ENCODE measurements at regions not wholly inside any gene's neighbourhood (a gene's known extent, or its start where the extent isn't known, plus 50 kb on each side); places are given as distances from the start of the nearest gene placed in this dataset.
"Not testable (repeated sequence)": the region's sequence is repeated elsewhere in the genome, so short reads cannot be mapped to it uniquely, and the experiment has no call there.

DNA sequence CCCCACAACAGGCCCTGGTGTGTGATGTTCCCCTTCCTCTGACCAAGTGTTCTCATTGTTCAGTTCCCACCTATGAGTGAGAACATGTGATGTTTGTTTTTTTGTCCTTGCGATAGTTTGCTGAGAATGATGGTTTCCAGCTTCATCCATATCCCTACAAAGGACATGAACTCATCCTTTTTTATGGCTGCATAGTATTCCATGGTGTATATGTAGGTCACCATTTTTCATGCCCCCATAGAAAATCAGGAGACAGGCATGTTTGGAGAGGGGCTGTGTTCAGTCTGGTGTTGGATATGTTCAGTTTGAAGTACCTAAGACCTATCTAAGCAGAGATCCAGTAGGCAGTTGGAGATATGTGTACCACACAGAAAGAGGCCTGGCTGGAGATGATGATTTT lies 111.2 kb downstream of the MTX3 start:
- H3K27ac Mint-ChIP-seq; H3K27me3 Mint-ChIP-seq; intact Hi-C loops (cut with micrococcal nuclease); H3K4me3 Mint-ChIP-seq; H3K36me3 Mint-ChIP-seq (ENCODE audit: low read depth); H3K9me3 Mint-ChIP-seq; H3K4me1 Mint-ChIP-seq (ENCODE audit: low read depth): not testable (repeated sequence)

DNA sequence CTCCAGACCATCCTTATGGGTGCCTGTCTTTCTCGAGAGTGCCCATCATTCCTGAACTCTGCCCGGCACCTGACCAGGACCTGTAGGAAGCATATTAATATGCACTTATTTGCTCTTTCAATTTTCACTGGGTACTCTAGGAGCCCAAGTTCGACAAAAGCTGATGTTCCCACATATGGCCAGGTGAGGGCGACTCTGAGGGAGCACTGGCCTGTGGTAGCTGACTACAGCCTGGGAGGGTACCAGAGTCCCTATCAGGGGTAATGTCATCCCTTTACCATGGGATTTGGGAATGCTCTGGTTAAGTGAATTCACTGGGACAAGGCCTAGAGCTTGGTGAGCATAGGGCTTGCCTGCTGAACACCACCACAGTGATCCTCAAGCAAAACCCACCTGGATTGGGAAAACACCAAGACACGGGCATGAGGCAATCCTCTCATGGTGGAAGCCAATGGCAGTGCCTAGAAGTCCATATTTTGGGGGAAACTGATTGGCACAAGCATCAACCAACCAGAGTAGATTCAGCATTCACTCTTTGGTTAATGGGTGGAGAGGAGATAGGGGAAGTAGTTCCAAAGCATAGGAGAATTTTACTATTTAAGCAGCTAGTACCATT lies 112.2 kb downstream of the MTX3 start:
- Mint-ChIP-seq H3K27ac (no peak overlapping the region), H3K4me3 (no peak overlapping the region), H3K36me3 (ENCODE audit: low read depth) (no peaks in the 10 kb centered on the region), H3K4me1 (ENCODE audit: low read depth) (no peaks in the 10 kb centered on the region), H3K9me3 (no peaks in the 10 kb centered on the region), H3K27me3 (peaks cover 4% of the 10 kb centered on the region)
- intact Hi-C loops (cut with micrococcal nuclease): loop anchor here (1.0 kb wide), 1 partner anchor 203 kb away; no protein-coding TSS in a partner anchor

DNA sequence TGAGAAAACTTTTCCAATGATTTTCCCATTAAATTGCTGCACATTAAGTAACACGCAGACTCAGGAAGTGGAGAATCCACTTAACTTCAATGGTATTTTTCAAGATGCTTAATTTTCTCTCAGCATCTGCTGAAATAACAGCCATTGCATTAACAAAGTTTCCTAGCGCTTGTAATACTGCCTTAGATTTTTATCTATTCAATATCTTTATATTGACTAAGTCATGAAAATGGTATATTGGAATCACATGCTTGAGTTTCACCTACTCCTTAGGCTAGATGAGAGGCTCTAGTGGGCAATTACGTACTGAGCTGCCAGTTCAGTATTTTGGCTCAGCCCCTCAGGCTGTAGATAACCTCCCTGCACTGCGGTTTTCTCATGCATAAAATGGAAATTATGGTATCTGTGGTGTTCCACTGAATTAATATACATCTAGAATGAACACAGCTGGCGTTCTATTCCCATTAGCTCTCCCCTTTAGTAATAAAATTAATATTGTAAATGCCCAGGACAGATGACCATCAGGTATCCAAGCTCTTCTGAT lies 112.9 kb downstream of the MTX3 start:
- no peaks in the 10 kb centered on the region for H3K36me3 Mint-ChIP-seq (ENCODE audit: low read depth)
- no peaks in the 10 kb centered on the region for H3K9me3 Mint-ChIP-seq
- intact Hi-C loops (cut with micrococcal nuclease): loop anchor here (1.0 kb wide), 1 partner anchor 204 kb away; no protein-coding TSS in a partner anchor
- H3K4me1 Mint-ChIP-seq (ENCODE audit: low read depth): no peaks in the 10 kb centered on the region
- H3K4me3 Mint-ChIP-seq: no peak overlapping the region
- H3K27me3 Mint-ChIP-seq: peaks cover 6% of the 10 kb centered on the region
- no peak overlapping the region for H3K27ac Mint-ChIP-seq

DNA sequence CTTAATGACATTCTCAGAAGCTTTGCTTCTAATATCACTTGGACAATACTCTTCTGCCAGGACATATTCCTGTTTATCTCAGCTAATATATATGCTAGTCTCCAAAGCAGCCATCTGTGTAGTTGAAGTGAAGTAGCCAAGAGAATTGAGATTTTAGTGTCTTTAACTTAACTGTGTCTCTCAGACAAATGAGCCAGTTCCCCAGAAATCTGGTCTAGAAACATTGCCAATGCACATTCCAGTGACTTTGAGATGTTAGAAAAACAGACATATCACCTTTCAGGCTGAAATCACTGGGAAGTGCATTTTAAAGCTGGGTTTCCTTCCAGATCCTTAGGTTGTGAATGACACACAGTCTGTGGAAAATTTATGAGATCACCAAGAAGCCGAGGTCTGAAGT lies 114.6 kb downstream of the MTX3 start:
- Mint-ChIP-seq H3K4me1 (ENCODE audit: low read depth) (no peaks in the 10 kb centered on the region), H3K4me3 (no peak overlapping the region)
- intact Hi-C loops (cut with micrococcal nuclease): no loop called here

DNA sequence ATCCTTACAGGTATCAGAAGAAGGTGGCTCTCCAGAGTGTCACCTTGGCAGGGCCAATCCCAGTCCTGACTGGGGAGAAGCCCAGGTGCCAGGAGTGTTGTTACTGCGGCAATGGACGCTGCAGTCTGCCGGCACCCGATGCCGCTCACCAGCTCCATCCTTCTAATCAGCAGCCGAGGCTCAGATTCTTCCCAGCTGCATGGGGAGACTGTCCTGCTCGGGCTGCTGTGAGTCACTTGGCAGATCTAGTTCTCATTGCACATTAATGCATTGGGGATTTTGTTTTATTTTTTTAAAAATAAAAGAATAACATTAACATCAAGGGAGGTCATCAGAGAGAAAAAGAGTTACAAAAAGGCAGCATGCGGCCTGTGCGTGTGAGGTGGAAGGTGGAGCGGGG lies 115.8 kb downstream of the MTX3 start:
- intact Hi-C loops (cut with micrococcal nuclease): no loop called here
- peaks cover 12% of the 10 kb centered on the region for H3K27me3 Mint-ChIP-seq
- H3K27ac Mint-ChIP-seq: no peak overlapping the region
- no peaks in the 10 kb centered on the region for H3K36me3 Mint-ChIP-seq (ENCODE audit: low read depth)
- no peaks in the 10 kb centered on the region for H3K9me3 Mint-ChIP-seq
- H3K4me1 Mint-ChIP-seq (ENCODE audit: low read depth): no peaks in the 10 kb centered on the region
- no peak overlapping the region for H3K4me3 Mint-ChIP-seq

More for the DNA sequence above, 114.6 kb downstream of the MTX3 start:
- Mint-ChIP-seq H3K27me3 (peaks cover 10% of the 10 kb centered on the region), H3K36me3 (ENCODE audit: low read depth) (no peaks in the 10 kb centered on the region), H3K9me3 (no peaks in the 10 kb centered on the region), H3K27ac (no peak overlapping the region)

DNA sequence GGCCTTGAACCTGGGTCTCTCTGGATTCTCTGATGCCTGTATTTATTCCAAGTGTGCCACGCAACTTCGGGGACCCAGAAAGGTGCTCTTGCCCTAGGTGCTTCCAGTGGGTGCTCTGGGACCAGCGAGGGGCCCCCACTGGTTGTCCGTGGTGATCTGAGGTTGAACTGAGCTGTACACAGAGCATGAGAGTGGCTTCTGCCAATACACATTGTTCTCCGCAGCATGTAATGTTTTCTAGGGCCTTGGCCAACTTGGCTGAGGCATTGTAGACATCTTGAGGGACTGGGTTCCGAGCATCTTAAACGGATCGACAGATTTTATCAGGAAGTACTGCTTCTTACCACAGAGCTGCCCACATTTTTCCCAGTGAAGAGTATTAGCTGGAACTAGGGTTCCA lies 117.9 kb downstream of the MTX3 start:
- intact Hi-C loops (cut with micrococcal nuclease): no loop called here
- no peaks in the 10 kb centered on the region for H3K36me3 Mint-ChIP-seq (ENCODE audit: low read depth)
- H3K4me1 Mint-ChIP-seq (ENCODE audit: low read depth): no peaks in the 10 kb centered on the region
- no peak overlapping the region for H3K4me3 Mint-ChIP-seq
- H3K27ac Mint-ChIP-seq: no peak overlapping the region
- no peaks in the 10 kb centered on the region for H3K9me3 Mint-ChIP-seq
- H3K27me3 Mint-ChIP-seq: peaks cover 14% of the 10 kb centered on the region

DNA sequence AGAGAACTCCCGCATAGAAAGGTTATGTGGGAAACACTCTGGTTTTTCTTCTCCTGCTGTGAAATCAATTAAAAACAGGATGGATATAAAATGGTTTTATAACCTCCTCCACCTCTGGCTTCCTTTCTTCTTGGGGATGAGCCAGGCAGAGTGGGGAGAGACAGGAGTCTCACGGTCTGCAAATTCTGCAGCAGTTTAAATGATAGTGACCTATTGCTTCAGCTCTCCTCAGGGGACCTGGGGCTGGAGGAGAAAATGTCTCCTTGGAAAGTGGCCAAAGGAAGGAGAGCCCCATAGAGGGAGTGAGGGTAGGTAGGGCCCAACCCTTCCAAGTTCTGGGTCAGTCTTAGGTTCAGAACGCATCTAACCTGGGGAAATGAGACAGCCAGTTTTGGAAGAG lies 118.8 kb downstream of the MTX3 start:
- H3K27ac Mint-ChIP-seq: no peak overlapping the region
- no peak overlapping the region for H3K4me3 Mint-ChIP-seq
- H3K4me1 Mint-ChIP-seq (ENCODE audit: low read depth): no peaks in the 10 kb centered on the region
- H3K9me3 Mint-ChIP-seq: no peaks in the 10 kb centered on the region
- no peaks in the 10 kb centered on the region for H3K36me3 Mint-ChIP-seq (ENCODE audit: low read depth)
- H3K27me3 Mint-ChIP-seq: peaks cover 13% of the 10 kb centered on the region
- intact Hi-C loops (cut with micrococcal nuclease): no loop called here

DNA sequence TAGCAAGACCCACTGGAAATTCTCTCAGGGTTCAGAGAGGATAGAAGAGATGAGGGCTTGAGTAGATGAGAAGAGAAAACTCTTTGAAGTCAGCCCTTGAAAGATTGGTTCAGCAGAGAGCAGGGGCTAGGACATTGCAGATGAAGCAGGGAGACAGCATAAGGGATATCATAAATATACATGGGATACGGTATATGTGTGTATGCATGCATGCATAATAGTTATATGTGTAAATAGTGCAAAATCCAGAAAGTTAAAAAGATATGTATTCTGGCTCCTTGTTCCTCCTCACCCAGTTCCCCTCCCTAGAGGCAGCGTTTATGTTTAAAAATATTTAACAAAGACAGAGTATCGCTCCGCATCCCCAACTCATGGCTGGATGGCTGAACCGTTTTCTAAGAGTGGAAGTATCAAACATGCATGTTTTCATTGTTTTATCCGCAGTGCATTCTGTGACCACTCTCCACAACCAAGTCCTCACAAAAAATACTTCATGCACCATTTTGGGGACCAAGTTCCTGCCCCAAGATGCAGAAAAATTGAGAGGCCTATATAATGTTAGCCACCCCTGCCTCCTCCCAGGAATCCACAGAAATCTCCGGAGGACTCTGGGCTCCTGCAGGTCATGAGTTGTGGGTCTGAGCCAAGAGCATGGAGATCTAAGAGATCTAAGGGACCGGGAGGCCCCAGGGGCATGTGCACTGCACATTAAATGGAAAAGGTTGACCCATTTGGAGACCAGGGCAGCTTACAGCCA lies 119.5 kb downstream of the MTX3 start:
- no peaks in the 10 kb centered on the region for H3K4me1 Mint-ChIP-seq (ENCODE audit: low read depth)
- H3K9me3 Mint-ChIP-seq: no peaks in the 10 kb centered on the region
- intact Hi-C loops (cut with micrococcal nuclease): no loop called here
- H3K36me3 Mint-ChIP-seq (ENCODE audit: low read depth): no peaks in the 10 kb centered on the region
- peaks cover 14% of the 10 kb centered on the region for H3K27me3 Mint-ChIP-seq
- no peak overlapping the region for H3K4me3 Mint-ChIP-seq
- no peak overlapping the region for H3K27ac Mint-ChIP-seq

DNA sequence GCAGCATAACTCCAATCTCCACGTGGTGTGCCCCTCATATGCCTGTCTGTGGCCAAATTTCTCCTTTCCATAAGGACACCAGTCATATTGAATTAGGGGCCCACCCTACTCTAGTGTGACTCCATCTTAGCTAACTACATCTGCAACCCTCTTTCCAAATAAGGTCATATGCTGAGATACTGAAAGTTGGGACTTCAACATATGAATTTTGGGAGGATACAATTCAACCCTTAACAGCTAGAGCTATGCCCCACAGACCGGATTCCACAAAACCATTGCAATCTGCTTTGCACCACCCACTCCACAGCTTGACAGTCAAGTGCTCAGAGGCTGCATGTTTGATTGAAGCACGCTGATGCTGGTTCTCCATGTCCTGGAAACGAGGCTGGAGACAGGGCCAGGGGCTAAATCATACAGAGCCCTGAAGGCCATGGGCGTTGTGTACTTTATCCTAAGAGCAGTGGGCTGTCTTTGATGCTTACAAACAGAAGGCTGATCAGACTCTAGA lies 122.8 kb downstream of the MTX3 start:
- peaks cover 11% of the 10 kb centered on the region for H3K27me3 Mint-ChIP-seq

DNA sequence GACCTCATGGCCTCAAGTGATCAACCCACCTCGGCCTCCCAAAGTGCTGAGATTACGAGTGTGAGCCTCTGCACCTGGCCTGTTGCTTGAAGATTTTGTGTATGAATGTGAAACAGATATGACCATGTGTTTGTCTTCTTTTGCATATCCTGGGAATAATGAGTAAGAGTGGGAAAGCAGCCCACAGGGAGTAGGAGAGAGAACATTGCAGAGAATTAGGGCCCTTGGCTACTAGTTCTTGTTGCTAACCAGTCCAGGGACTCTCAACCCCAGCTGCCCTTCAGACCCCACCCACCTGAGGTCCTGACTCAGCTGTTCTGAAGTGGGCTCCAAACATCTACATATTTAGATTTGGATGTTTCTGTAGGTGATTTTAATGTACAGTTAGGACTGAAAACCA lies 125.5 kb downstream of the MTX3 start:
- Mint-ChIP-seq H3K4me3 (no peak overlapping the region), H3K27me3 (peaks cover 7% of the 10 kb centered on the region), H3K36me3 (ENCODE audit: low read depth) (no peaks in the 10 kb centered on the region), H3K9me3 (no peaks in the 10 kb centered on the region), H3K27ac (no peak overlapping the region), H3K4me1 (ENCODE audit: low read depth) (no peaks in the 10 kb centered on the region)
- intact Hi-C loops (cut with micrococcal nuclease): no loop called here

More for the DNA sequence above, 122.8 kb downstream of the MTX3 start:
- no peak overlapping the region for H3K4me3 Mint-ChIP-seq
- H3K27ac Mint-ChIP-seq: no peak overlapping the region
- H3K9me3 Mint-ChIP-seq: no peaks in the 10 kb centered on the region
- H3K4me1 Mint-ChIP-seq (ENCODE audit: low read depth): no peaks in the 10 kb centered on the region
- no peaks in the 10 kb centered on the region for H3K36me3 Mint-ChIP-seq (ENCODE audit: low read depth)
- intact Hi-C loops (cut with micrococcal nuclease): no loop called here

DNA sequence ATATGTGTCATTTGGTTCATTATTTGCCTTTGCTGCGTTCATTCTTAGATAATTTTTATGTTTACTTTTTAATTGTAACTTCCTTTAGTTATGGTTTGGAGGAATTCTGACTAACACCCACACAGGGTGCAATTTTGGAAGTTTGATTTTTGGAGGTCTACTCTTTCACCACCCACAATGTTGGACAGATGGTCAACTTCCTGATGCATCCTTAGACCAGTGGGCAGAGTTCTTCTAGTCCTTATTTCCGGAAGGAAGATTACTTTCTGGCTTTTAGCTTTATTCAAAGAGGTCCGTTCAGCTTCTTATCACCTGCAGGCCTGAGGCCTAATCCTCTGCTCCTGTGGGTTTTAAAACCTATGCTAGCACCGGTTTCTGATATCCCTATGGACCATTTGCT lies 126.7 kb downstream of the MTX3 start:
- intact Hi-C loops (cut with micrococcal nuclease): loop anchor here (5.0 kb wide), 1 partner anchor 218 kb away; no protein-coding TSS in a partner anchor
- H3K27me3 Mint-ChIP-seq: peaks cover 10% of the 10 kb centered on the region
- H3K27ac Mint-ChIP-seq: no peak overlapping the region
- H3K36me3 Mint-ChIP-seq (ENCODE audit: low read depth): no peaks in the 10 kb centered on the region
- no peaks in the 10 kb centered on the region for H3K9me3 Mint-ChIP-seq
- no peak overlapping the region for H3K4me3 Mint-ChIP-seq
- H3K4me1 Mint-ChIP-seq (ENCODE audit: low read depth): no peaks in the 10 kb centered on the region

DNA sequence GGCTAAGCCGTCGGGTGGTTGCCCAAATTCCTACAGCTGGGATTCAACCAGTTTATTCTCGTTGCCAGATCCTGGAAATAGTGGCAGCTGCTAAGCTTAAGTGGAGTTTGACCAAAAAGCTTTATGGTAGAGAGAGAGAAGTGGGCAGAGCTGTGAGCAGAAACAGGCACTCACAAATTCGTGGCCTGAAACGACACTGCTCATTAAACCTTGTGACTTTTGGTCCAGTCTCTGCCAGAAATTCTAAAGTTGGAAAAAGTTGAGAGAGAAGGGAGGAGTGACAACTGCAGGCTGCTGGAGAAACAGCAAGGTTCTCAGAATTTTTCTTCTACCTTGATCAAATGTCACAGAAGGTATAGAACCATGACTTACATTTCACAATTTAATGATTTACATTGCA lies 131.5 kb downstream of the MTX3 start:
- H3K27me3 Mint-ChIP-seq: peaks cover 11% of the 10 kb centered on the region
- no peak overlapping the region for H3K4me3 Mint-ChIP-seq
- H3K27ac Mint-ChIP-seq: no peak overlapping the region
- H3K9me3 Mint-ChIP-seq: no peaks in the 10 kb centered on the region
- intact Hi-C loops (cut with micrococcal nuclease): no loop called here
- no peaks in the 10 kb centered on the region for H3K4me1 Mint-ChIP-seq (ENCODE audit: low read depth)
- no peaks in the 10 kb centered on the region for H3K36me3 Mint-ChIP-seq (ENCODE audit: low read depth)

DNA sequence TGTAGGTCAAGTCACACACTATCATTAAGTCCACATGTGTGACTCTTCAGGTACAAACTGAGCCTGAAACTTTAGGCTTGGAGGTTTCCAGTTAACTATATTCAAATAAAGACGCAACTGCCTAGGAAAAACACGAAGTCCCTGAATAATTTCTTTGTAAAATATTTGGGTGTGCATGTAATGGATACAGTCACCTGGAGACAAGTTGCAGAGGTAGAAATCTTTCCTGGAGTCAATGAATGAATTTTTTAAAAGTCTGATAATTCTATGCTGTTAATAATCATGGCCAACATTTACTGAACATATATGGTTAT lies 132.7 kb downstream of the MTX3 start:
- H3K27me3 Mint-ChIP-seq: peaks cover 13% of the 10 kb centered on the region
- H3K9me3 Mint-ChIP-seq: no peaks in the 10 kb centered on the region
- no peaks in the 10 kb centered on the region for H3K36me3 Mint-ChIP-seq (ENCODE audit: low read depth)
- no peak overlapping the region for H3K4me3 Mint-ChIP-seq
- no peaks in the 10 kb centered on the region for H3K4me1 Mint-ChIP-seq (ENCODE audit: low read depth)
- H3K27ac Mint-ChIP-seq: no peak overlapping the region
- intact Hi-C loops (cut with micrococcal nuclease): no loop called here

DNA sequence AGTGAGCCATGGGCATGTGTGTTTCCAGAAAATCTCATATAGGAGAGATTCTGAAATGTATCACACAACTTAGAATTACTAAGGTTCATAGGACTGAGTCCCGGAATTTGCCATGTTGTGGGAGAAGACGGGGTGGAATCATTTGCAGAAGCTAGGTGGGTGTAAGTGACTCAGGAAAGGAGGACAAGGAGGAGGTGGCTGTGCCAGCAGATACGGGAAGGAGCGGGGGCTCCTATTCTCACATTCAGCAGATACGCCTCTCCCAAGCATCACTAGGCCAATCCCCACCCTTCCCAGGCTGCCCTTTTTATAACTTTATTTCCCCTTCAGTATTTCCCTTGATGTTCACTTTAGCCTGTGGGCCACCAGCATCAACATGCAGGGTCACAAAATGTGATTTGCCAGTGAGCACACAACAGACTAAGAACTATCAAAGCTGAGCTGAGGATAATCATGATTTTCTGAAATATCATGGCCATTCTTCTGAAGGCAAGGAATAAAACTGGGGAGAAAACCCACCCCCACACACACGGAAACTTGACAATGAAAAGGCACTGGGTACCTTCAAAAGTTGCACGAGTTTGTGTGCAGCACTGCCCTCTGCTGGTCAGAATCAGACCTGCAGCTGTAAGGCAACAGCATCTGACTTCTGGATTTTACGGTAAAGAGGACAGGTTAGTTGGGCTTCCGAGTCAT lies 133.2 kb downstream of the MTX3 start:
- no peak overlapping the region for H3K4me3 Mint-ChIP-seq
- peaks cover 13% of the 10 kb centered on the region for H3K27me3 Mint-ChIP-seq
- no peak overlapping the region for H3K27ac Mint-ChIP-seq
- no peaks in the 10 kb centered on the region for H3K9me3 Mint-ChIP-seq
- no peaks in the 10 kb centered on the region for H3K36me3 Mint-ChIP-seq (ENCODE audit: low read depth)
- H3K4me1 Mint-ChIP-seq (ENCODE audit: low read depth): no peaks in the 10 kb centered on the region
- intact Hi-C loops (cut with micrococcal nuclease): no loop called here
